Ammon's horn (tissue), 1 donor: ENCODE measurements at regions not wholly inside any gene's neighbourhood (a gene's known extent, or its start where the extent isn't known, plus 50 kb on each side); places are given as distances from the start of the nearest gene placed in this dataset.
A peak's percentile ranks its signal among the peaks of the same experiment; 100 is the strongest.
"Not testable (repeated sequence)": the region's sequence is repeated elsewhere in the genome, so short reads cannot be mapped to it uniquely, and the experiment has no call there.

Experiments
- DNase-seq: peaks from one replicate; pipeline ENCODE4 v3.0.0-alpha.2; 2016; ENCODE audit warnings: low spot score

- no peak for DNase-seq
Measured at GRCh38 chr13:106096661-106097092, 438.8 kb downstream of the EFNB2 start.

DNA sequence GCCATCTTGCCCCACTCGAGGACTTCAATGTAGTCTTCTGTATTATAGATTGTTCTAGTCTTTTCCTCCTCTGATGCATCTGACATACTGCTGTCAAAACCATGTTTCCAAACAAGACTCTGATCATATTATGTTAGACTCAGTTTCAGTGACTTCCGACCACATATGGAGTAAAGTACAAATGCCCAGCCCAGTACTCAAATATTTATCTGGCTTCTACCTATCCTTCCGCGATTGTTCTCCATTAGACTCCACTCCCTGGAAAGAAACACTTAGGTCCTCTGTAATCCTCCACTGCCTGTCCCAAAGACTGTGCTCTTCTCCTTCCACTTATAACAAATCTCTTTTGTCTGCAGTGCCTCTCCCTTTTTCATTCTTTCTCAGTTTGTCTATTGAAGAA is 439.5 kb downstream of the EFNB2 start:
- no peak for DNase-seq

- DNase-seq: no peak
Measured at GRCh38 chr13:106095406-106095805, 440.1 kb downstream of the EFNB2 start.

- no peak for DNase-seq
Measured at GRCh38 chr13:106090001-106090400, 445.5 kb downstream of the EFNB2 start.

- DNase-seq: peak; percentile 49
Measured at GRCh38 chr13:106089261-106089980, 446.0 kb downstream of the EFNB2 start.

GRCh38 chr13:106088085-106088484 is 447.4 kb downstream of the EFNB2 start:
- no peak for DNase-seq

DNA sequence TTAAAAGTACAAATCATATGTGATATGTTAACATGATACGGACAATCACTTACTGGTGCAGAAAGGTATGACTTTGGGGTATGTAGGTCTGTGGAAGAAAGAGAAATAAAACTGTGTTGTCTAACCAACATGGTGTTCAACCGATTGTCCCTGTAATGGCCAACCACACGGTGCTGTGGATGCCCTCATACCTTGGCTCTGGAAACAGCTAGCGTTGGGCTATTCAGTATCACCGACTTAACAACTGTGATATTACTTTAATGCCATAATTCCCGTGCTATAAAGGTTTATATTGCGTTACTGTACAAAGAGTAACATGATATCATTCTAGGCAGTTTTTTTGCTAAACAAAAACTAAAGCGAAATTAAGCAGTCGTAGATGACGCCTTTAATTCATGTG is 448.3 kb downstream of the EFNB2 start:
- no peak for DNase-seq

GRCh38 chr13:106083620-106084350 is 451.7 kb downstream of the EFNB2 start:
- peak; percentile 43 for DNase-seq

GRCh38 chr13:106081221-106081620 is 454.2 kb downstream of the EFNB2 start:
- DNase-seq: not testable (repeated sequence)

- DNase-seq: no peak
Measured at GRCh38 chr13:106078191-106078590, 457.3 kb downstream of the EFNB2 start.

- DNase-seq: no peak
Measured at GRCh38 chr13:106077017-106077416, 458.4 kb downstream of the EFNB2 start.

- DNase-seq: no peak
Measured at GRCh38 chr13:106072014-106072413, 463.4 kb downstream of the EFNB2 start.

DNA sequence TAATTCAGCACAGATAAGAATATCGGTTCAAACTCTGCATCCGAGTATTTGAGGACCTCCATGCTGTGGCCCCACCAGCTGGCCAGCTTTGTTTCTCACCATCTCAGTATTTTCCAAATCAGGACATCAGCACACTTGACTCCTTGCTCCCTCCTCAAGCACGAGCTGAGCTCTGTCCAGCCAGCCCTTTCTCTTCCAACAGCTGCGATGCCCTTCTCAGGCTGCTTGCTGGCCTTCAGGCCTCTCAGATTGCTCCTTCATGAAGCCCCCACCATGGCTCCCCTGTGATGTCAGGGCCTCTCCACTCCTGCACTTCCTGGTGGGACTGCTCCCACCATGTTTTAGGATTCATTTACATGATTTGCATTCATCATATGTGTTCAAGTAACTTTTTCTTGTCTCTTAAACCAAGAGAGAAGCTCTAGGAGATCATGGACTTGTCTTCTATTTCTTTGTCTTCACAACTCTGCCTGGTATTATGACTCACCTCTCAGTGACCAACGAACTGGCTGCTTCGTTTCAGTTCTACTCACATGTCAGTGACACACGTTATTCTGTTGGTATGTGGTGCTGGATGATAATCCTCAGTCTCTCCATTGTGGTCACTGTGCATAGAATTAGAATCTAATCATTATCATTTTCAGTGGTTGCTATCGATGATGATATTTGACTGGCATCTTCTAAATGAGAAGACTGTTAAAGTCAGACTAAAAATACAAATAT is 471.7 kb downstream of the EFNB2 start:
- DNase-seq: no peak

DNA sequence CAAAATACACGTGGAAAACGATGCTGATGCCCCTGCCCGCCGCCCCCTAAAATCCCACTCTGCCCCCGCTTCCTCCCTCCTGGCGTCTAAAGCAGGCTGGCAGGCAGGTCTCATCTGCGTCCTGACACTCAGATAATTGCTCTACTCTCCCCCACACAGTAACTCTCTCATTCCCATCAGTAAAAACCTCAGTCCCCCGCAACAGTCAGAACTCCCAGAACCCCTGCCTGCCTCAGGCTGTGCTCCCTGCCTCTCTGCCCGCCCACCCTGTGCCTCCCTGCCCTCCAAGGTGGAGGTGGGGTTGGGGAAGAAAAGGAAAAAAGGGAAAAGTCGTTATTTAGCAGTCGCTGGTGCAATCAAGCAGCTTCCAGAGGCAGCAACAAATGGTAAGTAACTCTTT is 473.7 kb downstream of the EFNB2 start:
- DNase-seq: no peak

- DNase-seq: no peak
Measured at GRCh38 chr13:106056851-106057250, 478.6 kb downstream of the EFNB2 start.

DNA sequence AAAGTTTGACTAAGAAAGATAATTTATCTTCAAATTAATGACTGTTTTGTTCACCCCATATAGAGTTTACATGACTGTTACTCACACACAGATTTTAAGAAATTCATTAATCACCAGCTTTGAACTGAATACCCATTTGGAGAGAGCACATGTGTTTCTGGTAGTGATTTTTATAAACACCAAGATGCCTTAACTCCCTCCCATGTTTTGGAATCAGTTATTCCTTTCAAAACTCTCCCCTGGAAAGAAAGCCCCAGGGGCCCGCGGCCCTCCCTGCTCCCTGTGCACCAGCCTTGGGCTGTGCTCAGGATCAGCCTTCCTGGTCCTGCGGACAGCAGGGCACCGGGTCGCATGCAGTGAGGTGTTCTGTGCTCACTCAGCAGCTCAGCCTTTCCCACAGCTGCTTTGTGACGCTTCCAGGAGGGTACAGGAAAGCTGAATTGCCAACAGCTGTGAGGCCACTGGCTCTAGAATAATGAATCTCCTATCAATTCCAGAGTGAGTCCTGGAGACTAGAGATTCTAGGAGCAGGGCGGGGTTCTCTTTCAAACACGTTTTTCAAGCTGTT is 483.2 kb downstream of the EFNB2 start:
- DNase-seq: no peak

GRCh38 chr13:106049171-106049570 is 486.3 kb downstream of the EFNB2 start:
- peak; percentile 43 for DNase-seq

- DNase-seq: no peak
Measured at GRCh38 chr13:106048386-106048785, 487.1 kb downstream of the EFNB2 start.

DNA sequence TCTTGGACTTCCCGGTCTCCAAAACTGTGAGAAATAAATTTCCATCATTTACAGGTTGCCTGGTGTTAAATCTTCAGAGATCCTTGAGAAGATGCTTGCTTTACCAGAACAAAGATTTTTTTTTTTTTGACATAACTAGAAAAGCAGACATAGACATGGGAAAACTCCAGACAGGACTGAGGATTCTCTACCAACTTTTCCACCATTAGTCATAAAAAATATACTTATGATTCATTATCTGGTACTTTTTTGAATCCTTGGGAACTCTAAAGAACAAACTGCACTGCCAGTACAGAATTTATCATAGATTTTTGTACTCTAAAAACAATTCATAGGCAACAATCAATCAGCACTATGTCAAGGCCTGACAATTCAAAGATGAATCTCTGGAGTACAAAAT is 487.6 kb downstream of the EFNB2 start:
- no peak for DNase-seq

DNA sequence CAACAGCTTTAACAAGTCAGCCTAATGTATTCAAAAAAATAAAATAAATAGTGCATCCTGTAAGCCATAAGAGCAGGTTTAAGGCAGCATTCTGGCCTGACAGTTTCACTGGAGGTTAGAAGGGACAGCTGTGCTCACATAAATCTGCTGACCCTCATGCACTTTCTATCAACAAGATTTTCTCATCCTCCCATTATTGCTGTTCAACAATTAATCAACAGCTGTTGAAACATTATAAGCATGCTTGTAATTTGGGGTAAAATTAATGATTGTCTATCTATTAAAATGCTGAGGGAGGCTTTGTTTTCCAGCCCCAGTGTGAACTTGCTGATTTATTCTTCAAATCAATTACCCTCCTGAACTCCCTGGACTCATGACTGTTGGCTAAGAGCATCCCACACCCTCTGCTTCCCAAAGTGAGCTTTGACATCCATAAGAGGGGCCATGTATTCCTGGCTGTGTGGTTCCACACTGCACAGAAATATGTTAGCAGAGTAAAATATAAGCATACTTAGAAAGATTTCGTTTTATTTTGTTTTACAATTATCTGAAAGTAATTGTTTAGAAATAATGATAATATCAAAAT is 492.4 kb downstream of the EFNB2 start:
- no peak for DNase-seq

- DNase-seq: no peak
Measured at GRCh38 chr13:106041445-106041844, 494.0 kb downstream of the EFNB2 start.

DNA sequence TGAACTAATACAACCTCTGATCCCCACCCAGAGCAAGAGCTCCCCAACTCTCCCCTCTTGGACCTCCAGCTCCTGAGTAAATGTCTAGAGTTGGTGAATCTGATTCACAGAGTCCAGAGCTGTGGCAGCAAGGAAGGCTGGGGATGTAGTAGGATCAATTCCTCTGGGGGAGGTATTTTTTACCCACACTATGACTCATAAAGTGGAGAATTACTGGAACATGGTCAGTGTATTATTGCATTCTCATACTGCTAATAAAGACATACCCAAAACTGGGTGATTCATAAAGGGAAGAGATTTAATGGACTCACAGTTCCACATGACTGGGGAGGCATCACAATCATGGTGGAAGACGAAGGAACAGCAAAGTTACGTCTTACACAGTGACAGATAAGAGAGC is 496.7 kb downstream of the EFNB2 start:
- DNase-seq: no peak
